ENCODE measurements at regions not wholly inside any gene's neighbourhood (a gene's known extent, or its start where the extent isn't known, plus 50 kb on each side); places are given as distances from the start of the nearest gene placed in this dataset.
A peak's percentile ranks its signal among the peaks of the same experiment; 100 is the strongest.

DNA sequence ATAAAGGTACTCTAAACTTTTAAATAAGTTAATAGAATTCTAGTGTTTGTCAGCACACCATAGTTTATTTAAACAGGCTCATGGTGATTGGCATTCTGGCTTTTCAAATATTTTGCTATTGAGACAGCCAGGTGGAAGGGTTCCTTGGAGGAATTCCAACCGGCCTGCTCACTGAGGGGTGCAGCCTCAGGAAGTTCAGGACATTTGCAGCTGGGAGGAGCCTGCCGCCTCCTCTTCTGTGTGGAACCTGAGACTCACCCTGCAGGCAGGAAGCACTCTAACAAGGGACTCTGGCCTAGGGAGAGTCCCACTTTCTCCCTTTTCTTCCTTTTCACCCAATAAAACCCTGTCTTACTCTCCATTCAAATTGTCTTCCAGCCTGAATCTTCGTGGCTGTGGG lies 1328.0 kb downstream of the FSTL5 start:
- TF ChIP-seq, protein P1, sequence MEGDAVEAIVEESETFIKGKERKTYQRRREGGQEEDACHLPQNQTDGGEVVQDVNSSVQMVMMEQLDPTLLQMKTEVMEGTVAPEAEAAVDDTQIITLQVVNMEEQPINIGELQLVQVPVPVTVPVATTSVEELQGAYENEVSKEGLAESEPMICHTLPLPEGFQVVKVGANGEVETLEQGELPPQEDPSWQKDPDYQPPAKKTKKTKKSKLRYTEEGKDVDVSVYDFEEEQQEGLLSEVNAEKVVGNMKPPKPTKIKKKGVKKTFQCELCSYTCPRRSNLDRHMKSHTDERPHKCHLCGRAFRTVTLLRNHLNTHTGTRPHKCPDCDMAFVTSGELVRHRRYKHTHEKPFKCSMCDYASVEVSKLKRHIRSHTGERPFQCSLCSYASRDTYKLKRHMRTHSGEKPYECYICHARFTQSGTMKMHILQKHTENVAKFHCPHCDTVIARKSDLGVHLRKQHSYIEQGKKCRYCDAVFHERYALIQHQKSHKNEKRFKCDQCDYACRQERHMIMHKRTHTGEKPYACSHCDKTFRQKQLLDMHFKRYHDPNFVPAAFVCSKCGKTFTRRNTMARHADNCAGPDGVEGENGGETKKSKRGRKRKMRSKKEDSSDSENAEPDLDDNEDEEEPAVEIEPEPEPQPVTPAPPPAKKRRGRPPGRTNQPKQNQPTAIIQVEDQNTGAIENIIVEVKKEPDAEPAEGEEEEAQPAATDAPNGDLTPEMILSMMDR (IDR thresholded peaks at IDR 0.05; ENCODE audit: low read depth, low read length): no peak
- TF ChIP-seq EZH2phosphoT487 (IDR thresholded peaks at IDR 0.05; ENCODE audit: low read depth): no peak
- Histone ChIP-seq H3K9me3 (ENCODE audit: insufficient read depth, low read length) (no peaks in the 10 kb centered on the region), H3K4me3 (ENCODE audit: low read length) (no peak overlapping the region), H3K4me2 (ENCODE audit: low read length) (0 out of 2 replicates have a peak overlapping the region, but pooled peaks have one; percentile 4), H3K9ac (ENCODE audit: low read length) (no peak overlapping the region), H3K4me1 (ENCODE audit: low read length) (peaks cover 22% of the 10 kb centered on the region), H3K27ac (ENCODE audit: low read length) (no peak overlapping the region), H4K20me1 (ENCODE audit: insufficient read depth, low read length) (no peaks in the 10 kb centered on the region), H3K27me3 (ENCODE audit: low read depth, low read length) (no peaks in the 10 kb centered on the region), H2AFZ (ENCODE audit: low read depth, low read length) (no peak overlapping the region), H3K36me3 (replicated peaks; ENCODE audit: low read depth, low read length) (no peaks in the 10 kb centered on the region), H3K79me2 (ENCODE audit: low read length) (no peaks in the 10 kb centered on the region)

GRCh38 chr4:160836431-160836830 lies 1327.4 kb downstream of the FSTL5 start:
- TF ChIP-seq, protein P1 (IDR thresholded peaks at IDR 0.05; ENCODE audit: low read depth, low read length): no peak
- TF ChIP-seq EZH2phosphoT487 (IDR thresholded peaks at IDR 0.05; ENCODE audit: low read depth): no peak
- H3K4me2 ChIP-seq (ENCODE audit: low read length): no peak overlapping the region

GRCh38 chr4:160846121-160846520 lies 1317.7 kb downstream of the FSTL5 start:
- H3K36me3 ChIP-seq (replicated peaks; ENCODE audit: low read depth, low read length): no peaks in the 10 kb centered on the region
- no peak overlapping the region for H3K4me3 ChIP-seq (ENCODE audit: low read length)
- H3K9me3 ChIP-seq (ENCODE audit: insufficient read depth, low read length): no peaks in the 10 kb centered on the region
- no peaks in the 10 kb centered on the region for H3K27me3 ChIP-seq (ENCODE audit: low read depth, low read length)
- H3K4me2 ChIP-seq (ENCODE audit: low read length): no peak overlapping the region
- no peak overlapping the region for H2AFZ ChIP-seq (ENCODE audit: low read depth, low read length)
- no peaks in the 10 kb centered on the region for H3K79me2 ChIP-seq (ENCODE audit: low read length)
- H4K20me1 ChIP-seq (ENCODE audit: insufficient read depth, low read length): no peaks in the 10 kb centered on the region
- H3K27ac ChIP-seq (ENCODE audit: low read length): no peak overlapping the region
- TF ChIP-seq EZH2phosphoT487 (IDR thresholded peaks at IDR 0.05; ENCODE audit: low read depth): no peak
- TF ChIP-seq, protein P1 (IDR thresholded peaks at IDR 0.05; ENCODE audit: low read depth, low read length): no peak
- H3K9ac ChIP-seq (ENCODE audit: low read length): no peak overlapping the region
- H3K4me1 ChIP-seq (ENCODE audit: low read length): peaks cover 15% of the 10 kb centered on the region

More at GRCh38 chr4:160836431-160836830, 1327.4 kb downstream of the FSTL5 start:
- H3K27me3 ChIP-seq (ENCODE audit: low read depth, low read length): no peaks in the 10 kb centered on the region
- H3K4me3 ChIP-seq (ENCODE audit: low read length): no peak overlapping the region
- H3K27ac ChIP-seq (ENCODE audit: low read length): no peak overlapping the region
- no peak overlapping the region for H2AFZ ChIP-seq (ENCODE audit: low read depth, low read length)
- H4K20me1 ChIP-seq (ENCODE audit: insufficient read depth, low read length): no peaks in the 10 kb centered on the region
- H3K36me3 ChIP-seq (replicated peaks; ENCODE audit: low read depth, low read length): no peaks in the 10 kb centered on the region
- peaks cover 16% of the 10 kb centered on the region for H3K4me1 ChIP-seq (ENCODE audit: low read length)
- H3K9me3 ChIP-seq (ENCODE audit: insufficient read depth, low read length): no peaks in the 10 kb centered on the region
- H3K9ac ChIP-seq (ENCODE audit: low read length): no peak overlapping the region
- no peaks in the 10 kb centered on the region for H3K79me2 ChIP-seq (ENCODE audit: low read length)

DNA sequence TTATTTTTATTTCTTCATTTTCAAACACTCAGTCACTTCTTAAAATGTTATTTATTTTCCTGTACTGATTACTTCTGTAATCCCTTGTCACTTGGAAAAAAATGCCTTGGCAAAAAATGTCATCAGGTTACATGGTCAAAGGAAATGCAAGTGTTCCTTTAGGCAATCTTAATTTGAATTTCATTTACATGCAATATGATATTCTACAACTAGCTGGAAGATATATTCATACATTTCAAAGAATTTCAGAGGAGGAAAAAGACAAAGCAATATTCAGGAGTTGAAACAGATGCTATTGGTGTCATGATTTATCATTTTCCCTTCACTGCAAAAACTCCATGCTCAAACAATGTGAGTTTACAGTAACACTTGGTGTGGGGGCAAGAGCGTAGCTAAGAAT lies 1316.6 kb downstream of the FSTL5 start:
- Histone ChIP-seq H3K79me2 (ENCODE audit: low read length) (no peaks in the 10 kb centered on the region), H3K4me3 (ENCODE audit: low read length) (no peak overlapping the region), H3K4me1 (ENCODE audit: low read length) (peaks cover 15% of the 10 kb centered on the region), H4K20me1 (ENCODE audit: insufficient read depth, low read length) (no peaks in the 10 kb centered on the region), H3K36me3 (replicated peaks; ENCODE audit: low read depth, low read length) (no peaks in the 10 kb centered on the region), H3K4me2 (ENCODE audit: low read length) (no peak overlapping the region), H3K27ac (ENCODE audit: low read length) (no peak overlapping the region), H3K9me3 (ENCODE audit: insufficient read depth, low read length) (no peaks in the 10 kb centered on the region), H3K9ac (ENCODE audit: low read length) (no peak overlapping the region), H3K27me3 (ENCODE audit: low read depth, low read length) (no peaks in the 10 kb centered on the region), H2AFZ (ENCODE audit: low read depth, low read length) (no peak overlapping the region)
- TF ChIP-seq, protein P1 (IDR thresholded peaks at IDR 0.05; ENCODE audit: low read depth, low read length): no peak
- no peak for TF ChIP-seq EZH2phosphoT487 (IDR thresholded peaks at IDR 0.05; ENCODE audit: low read depth)

Measured in OCI-LY3 (cell line).